Neuronal stem cell (in vitro differentiated cells): ENCODE measurements at regions not wholly inside any gene's neighbourhood (a gene's known extent, or its start where the extent isn't known, plus 50 kb on each side); places are given as distances from the start of the nearest gene placed in this dataset.

ENCODE experiments used
- DNase-seq: peaks from one replicate; pipeline ENCODE4 v3.0.0-alpha.2; 2013; ENCODE audit warnings: low spot score
- H2AFZ ChIP-seq: one replicate; pipeline ENCODE4 v1.6.1; 2013; ENCODE audit warnings: mild to moderate bottlenecking, low read length, inconsistent platforms
- H2AK5ac ChIP-seq: 2 replicates; pipeline ENCODE4 v1.6.1; 2013; ENCODE audit warnings: low read depth, mild to moderate bottlenecking, inconsistent platforms, low read length, moderate library complexity, mixed read lengths
- H2BK120ac ChIP-seq: 2 replicates; pipeline ENCODE4 v1.6.1; 2013; ENCODE audit warnings: low read depth, mild to moderate bottlenecking, inconsistent platforms, low read length, moderate library complexity, mixed read lengths
- H2BK12ac ChIP-seq: one replicate; pipeline ENCODE4 v1.6.1; 2013; ENCODE audit warnings: low read length, inconsistent platforms
- H2BK15ac ChIP-seq: 2 replicates; pipeline ENCODE4 v1.6.1; 2013; ENCODE audit warnings: mild to moderate bottlenecking, low read length, inconsistent platforms, mixed read lengths
- H2BK5ac ChIP-seq: one replicate; pipeline ENCODE4 v1.6.1; 2013; ENCODE audit warnings: inconsistent platforms, mild to moderate bottlenecking, low read length, moderate library complexity
- H3K14ac ChIP-seq: one replicate; pipeline ENCODE4 v1.6.1; 2013; ENCODE audit warnings: low read length, inconsistent platforms
- H3K18ac ChIP-seq: 2 replicates; pipeline ENCODE4 v1.6.1; 2013; ENCODE audit warnings: low read length, inconsistent platforms
- H3K23ac ChIP-seq: 2 replicates; pipeline ENCODE4 v1.6.1; 2013; ENCODE audit warnings: low read depth, mild to moderate bottlenecking, mixed read lengths, low read length, inconsistent platforms; ENCODE audit not compliant: poor library complexity
- H3K27ac ChIP-seq: replicated peaks from 3 replicates; pipeline ENCODE4 v1.5.1; 2013; ENCODE audit warnings: low read length, inconsistent platforms
- H3K27me3 ChIP-seq, 3 experiments: 2 replicates each; pipeline ENCODE4 v1.6.1; 2013; ENCODE audit warnings: low read length in 3 of 3, mild to moderate bottlenecking in 2 of 3, inconsistent platforms in 1 of 3, low read depth in 1 of 3, mixed read lengths in 1 of 3, moderate library complexity in 1 of 3; ENCODE audit not compliant: control insufficient read depth in 3 of 3, insufficient read depth in 3 of 3
- H3K36me3 ChIP-seq, 2 donors: replicated peaks in 1 of 2; 2 replicates each; pipeline ENCODE4 v1.6.1; 2013; ENCODE audit warnings: low read length in 2 of 2; ENCODE audit not compliant: control insufficient read depth in 2 of 2, insufficient read depth in 2 of 2
- H3K4ac ChIP-seq: 2 replicates; pipeline ENCODE4 v1.6.1; 2013; ENCODE audit warnings: inconsistent platforms, mild to moderate bottlenecking, low read length, moderate library complexity
- H3K4me1 ChIP-seq, 2 donors: 1 replicate in 1 of 2; 2 replicates in 1 of 2; pipeline ENCODE4 v1.6.1; 2013; ENCODE audit warnings: low read length in 2 of 2, low read depth in 1 of 2; ENCODE audit not compliant: control insufficient read depth in 2 of 2, insufficient read depth in 1 of 2
- H3K4me2 ChIP-seq: one replicate; pipeline ENCODE4 v1.6.1; 2013; ENCODE audit warnings: mild to moderate bottlenecking, low read length, inconsistent platforms; ENCODE audit not compliant: insufficient read depth, poor library complexity, severe bottlenecking
- H3K4me3 ChIP-seq, 2 donors: 2 replicates each; pipeline ENCODE4 v1.5.1; 2013; ENCODE audit warnings: low read length in 2 of 2, mild to moderate bottlenecking in 2 of 2, inconsistent platforms in 1 of 2, moderate library complexity in 1 of 2
- H3K79me1 ChIP-seq: one replicate; pipeline ENCODE4 v1.6.1; 2013; ENCODE audit warnings: low read depth, mild to moderate bottlenecking, inconsistent platforms, low read length, moderate library complexity
- H3K9ac ChIP-seq: one replicate; pipeline ENCODE4 v1.6.1; 2013; ENCODE audit warnings: mild to moderate bottlenecking, low read depth, low read length, inconsistent platforms; ENCODE audit not compliant: poor library complexity
- H3K9me3 ChIP-seq, 2 donors: replicated peaks in 1 of 2; 2 replicates each; pipeline versions ENCODE3 to v1.6.1; 2013; ENCODE audit warnings: low read length in 2 of 2, mild to moderate bottlenecking in 2 of 2, inconsistent platforms in 1 of 2, low read depth in 1 of 2, mixed read lengths in 1 of 2, moderate library complexity in 1 of 2; ENCODE audit not compliant: control insufficient read depth in 2 of 2, insufficient read depth in 1 of 2
- H4K8ac ChIP-seq: one replicate; pipeline ENCODE4 v1.6.1; 2013; ENCODE audit warnings: low read depth, mild to moderate bottlenecking, inconsistent platforms, low read length, moderate library complexity
- H4K91ac ChIP-seq: one replicate; pipeline ENCODE4 v1.6.1; 2013; ENCODE audit warnings: low read length, low read depth, mild to moderate bottlenecking, inconsistent platforms; ENCODE audit not compliant: poor library complexity
- WGBS, 2 donors: extraction: QIAGEN DNeasy Blood & Tissue Kit; methylation state at CpG; one replicate each; pipeline ENCODE4 v1.1.7; 2013; ENCODE audit warnings: missing lambda C conversion rate in 2 of 2, mixed read lengths in 1 of 2; ENCODE audit not compliant: insufficient read length in 2 of 2, insufficient replicate concordance in 1 of 2; ENCODE audit errors: extremely low coverage in 2 of 2; 5-methylcytosine and 5-hydroxymethylcytosine counted together

DNA sequence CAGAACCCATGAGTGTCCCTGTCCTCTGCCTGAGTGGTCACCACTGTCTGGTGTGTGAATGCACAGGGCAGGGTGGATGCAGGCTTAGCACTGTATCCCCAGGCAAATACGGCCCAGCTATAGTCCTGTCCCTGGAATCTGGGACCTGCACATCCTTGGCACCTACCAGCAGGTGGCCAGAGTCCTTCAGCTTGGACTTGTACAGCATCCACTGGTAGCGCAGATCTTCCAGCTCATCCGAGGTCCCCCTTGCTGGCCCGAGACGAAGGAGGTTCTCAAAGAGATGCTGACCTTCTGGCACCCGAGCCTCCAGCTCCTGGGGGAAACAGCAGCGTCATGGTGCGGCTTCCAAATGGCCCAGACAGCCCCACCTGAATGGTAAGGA, 83.4 kb downstream of the SYNE3 start:
- no peak overlapping the region for H4K8ac ChIP-seq
- H2BK15ac ChIP-seq, result no peak overlapping the region
- H3K27ac ChIP-seq, result no peak overlapping the region
- no peak overlapping the region for H4K91ac ChIP-seq
- no peaks in the 10 kb centered on the region for H3K79me1 ChIP-seq
- H2AK5ac ChIP-seq, result no peak overlapping the region
- no peak overlapping the region for H2BK120ac ChIP-seq
- H3K18ac ChIP-seq, result no peak overlapping the region
- H3K4me1 ChIP-seq, result no peaks in the 10 kb centered on the region
- no peak for DNase-seq
- H3K36me3 ChIP-seq, result no peaks in the 10 kb centered on the region
- no peak overlapping the region for H3K9ac ChIP-seq
- no CpG with 5 or more reads among the region's 8 CpGs for WGBS, 2 donors
- H2AFZ ChIP-seq, result no peak overlapping the region
- no peak overlapping the region for H3K4me3 ChIP-seq
- H2BK12ac ChIP-seq, result no peak overlapping the region
- no peaks in the 10 kb centered on the region for H3K27me3 ChIP-seq
- H3K4me2 ChIP-seq, result no peak overlapping the region
- no peak overlapping the region for H3K23ac ChIP-seq
- H3K14ac ChIP-seq, result no peak overlapping the region
- H2BK5ac ChIP-seq, result no peak overlapping the region
- H3K4ac ChIP-seq, result no peak overlapping the region
- no peaks in the 10 kb centered on the region for H3K9me3 ChIP-seq

DNA sequence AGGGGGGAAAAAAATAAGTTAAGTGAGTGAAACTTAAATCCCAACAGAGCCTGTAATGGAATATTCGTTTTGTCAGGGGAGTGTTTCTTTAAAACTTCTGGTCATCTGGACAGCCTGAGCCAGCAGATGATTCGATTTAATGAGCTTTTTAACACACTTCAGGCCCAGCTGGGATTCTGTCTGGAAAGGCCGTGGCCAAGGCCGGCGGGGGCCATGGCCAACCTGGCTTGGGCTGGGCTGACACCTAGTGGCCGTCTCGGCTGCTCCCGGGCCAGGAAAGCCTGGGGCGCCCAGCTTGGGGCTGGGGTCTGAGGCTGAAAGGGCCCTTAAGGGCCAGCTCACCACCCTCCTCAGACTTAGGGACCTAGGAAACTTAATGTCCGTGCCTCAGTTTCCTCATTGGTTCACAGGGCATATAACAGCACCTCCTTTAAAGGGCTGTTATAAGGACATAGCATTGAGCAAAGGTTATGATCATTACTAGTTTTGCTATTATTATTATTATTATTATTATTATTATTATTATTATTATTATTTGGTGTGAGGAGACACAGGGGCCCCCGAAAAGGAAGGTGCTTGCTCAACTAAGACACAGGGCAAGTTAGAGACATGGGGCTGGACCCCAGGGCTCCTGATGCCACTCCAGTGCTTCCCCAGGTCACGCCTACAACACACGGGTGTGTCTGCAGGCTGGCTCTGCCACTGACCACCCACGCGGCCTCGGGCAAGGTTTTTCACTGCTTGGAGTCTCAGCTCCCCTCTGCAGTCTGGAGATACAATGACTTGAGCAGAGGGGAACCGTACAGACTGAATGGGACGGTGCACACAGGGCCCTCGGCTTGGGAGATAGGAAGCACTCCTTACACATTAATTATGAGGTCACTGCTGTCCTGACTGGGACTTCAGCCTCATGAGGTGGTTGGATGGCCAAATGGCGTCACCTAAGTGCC, 84.0 kb downstream of the SYNE3 start:
- no peak overlapping the region for H2BK120ac ChIP-seq
- H2BK12ac ChIP-seq, result no peak overlapping the region
- no peaks in the 10 kb centered on the region for H3K36me3 ChIP-seq
- H2BK5ac ChIP-seq, result no peak overlapping the region
- no CpG with 5 or more reads among the region's 20 CpGs for WGBS, 2 donors
- H3K4me1 ChIP-seq, result no peaks in the 10 kb centered on the region
- H4K8ac ChIP-seq, result no peak overlapping the region
- no peak overlapping the region for H3K4ac ChIP-seq
- H3K4me2 ChIP-seq, result no peak overlapping the region
- H2AK5ac ChIP-seq, result no peak overlapping the region
- no peak overlapping the region for H2BK15ac ChIP-seq
- H3K14ac ChIP-seq, result no peak overlapping the region
- no peaks in the 10 kb centered on the region for H3K27me3 ChIP-seq
- H2AFZ ChIP-seq, result peak overlapping the region; percentile 46
- no peak overlapping the region for H3K18ac ChIP-seq
- no peak overlapping the region for H3K23ac ChIP-seq
- H3K9ac ChIP-seq, result no peak overlapping the region
- no peak overlapping the region for H3K4me3 ChIP-seq
- no peak overlapping the region for H4K91ac ChIP-seq
- no peaks in the 10 kb centered on the region for H3K9me3 ChIP-seq
- H3K27ac ChIP-seq, result no peak overlapping the region
- DNase-seq, result no peak
- no peaks in the 10 kb centered on the region for H3K79me1 ChIP-seq

DNA sequence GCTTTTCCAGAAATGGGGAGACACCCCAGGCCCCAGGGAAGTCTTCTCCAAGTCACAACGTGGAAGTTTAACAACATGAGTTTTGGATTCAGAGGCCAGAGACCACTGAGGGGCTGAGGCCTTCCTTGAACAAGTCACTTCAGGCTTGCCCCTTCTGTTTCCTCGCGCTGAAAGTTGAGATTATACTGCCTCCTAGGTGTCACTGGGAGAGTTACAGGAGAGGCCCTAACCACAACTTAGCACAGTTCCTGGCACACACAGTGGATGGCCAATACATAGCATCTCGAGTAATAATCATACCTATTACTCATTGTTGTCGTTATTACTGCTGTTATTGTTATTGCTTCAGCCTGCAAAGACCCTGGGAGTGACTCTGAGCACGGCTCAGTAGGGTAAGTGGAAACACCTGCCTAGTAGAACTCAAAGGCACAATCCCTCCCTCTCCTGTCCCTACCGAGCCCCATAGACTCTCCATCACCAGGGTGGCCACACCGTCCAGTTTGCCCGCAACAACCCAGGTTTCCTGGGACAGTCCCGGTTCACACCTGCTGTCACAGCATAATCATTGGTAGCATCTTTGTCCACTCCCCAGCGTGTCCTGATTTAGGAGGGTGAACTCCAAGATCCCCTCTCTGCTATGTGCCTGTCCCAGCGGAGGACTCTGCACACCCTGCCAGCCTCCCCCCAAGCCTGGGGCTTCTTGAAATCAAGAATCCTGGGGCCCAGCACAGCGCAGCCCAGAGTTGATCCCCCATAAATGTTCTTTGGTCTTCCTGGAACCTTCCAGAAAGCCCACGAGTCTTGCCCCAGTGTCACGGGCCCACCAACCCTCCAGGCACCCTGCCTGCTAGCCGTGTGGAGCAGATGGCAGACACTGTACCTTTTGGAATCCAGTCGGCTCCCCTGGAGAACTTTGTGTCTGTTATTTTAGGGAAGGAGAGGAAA, 85.0 kb downstream of the SYNE3 start:
- H2BK12ac ChIP-seq, result no peak overlapping the region
- WGBS, 2 donors, result no CpG with 5 or more reads among the region's 17 CpGs
- H4K91ac ChIP-seq, result no peak overlapping the region
- H2BK15ac ChIP-seq, result no peak overlapping the region
- DNase-seq, result peak; percentile 40
- H2BK120ac ChIP-seq, result no peak overlapping the region
- no peaks in the 10 kb centered on the region for H3K27me3 ChIP-seq
- no peak overlapping the region for H3K4ac ChIP-seq
- H3K9ac ChIP-seq, result no peak overlapping the region
- no peak overlapping the region for H2AK5ac ChIP-seq
- H3K79me1 ChIP-seq, result no peaks in the 10 kb centered on the region
- no peak overlapping the region for H3K27ac ChIP-seq
- H2BK5ac ChIP-seq, result no peak overlapping the region
- H3K4me3 ChIP-seq, result no peak overlapping the region
- no peak overlapping the region for H3K14ac ChIP-seq
- H3K9me3 ChIP-seq, result no peaks in the 10 kb centered on the region
- H3K18ac ChIP-seq, result no peak overlapping the region
- H2AFZ ChIP-seq, result peak overlapping the region; percentile 46
- no peaks in the 10 kb centered on the region for H3K36me3 ChIP-seq
- no peaks in the 10 kb centered on the region for H3K4me1 ChIP-seq
- no peak overlapping the region for H3K23ac ChIP-seq
- no peak overlapping the region for H4K8ac ChIP-seq
- H3K4me2 ChIP-seq, result no peak overlapping the region

DNA sequence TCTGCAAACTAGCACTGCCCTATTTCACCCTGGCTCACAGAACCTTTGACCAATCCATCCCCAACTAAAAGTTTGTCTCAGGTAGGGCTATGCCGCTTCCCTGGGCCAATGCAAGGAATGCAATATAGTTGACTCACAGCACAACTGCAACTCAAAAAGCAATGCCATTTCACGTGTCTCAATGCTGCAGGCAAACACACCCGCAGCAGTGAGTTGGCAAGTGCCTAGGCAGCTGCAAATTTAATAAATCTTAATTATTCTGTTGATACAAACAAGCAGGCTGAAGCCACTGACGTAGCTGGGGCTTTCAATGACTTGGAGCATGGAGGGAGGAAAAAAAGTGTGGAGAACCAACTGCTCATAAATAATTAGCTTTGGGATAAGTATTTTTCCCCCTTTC, 87.9 kb downstream of the SYNE3 start:
- no peak overlapping the region for H4K8ac ChIP-seq
- WGBS, 2 donors, result no CpG with 5 or more reads among the region's 4 CpGs

More for the DNA sequence above, 87.9 kb downstream of the SYNE3 start:
- Histone ChIP-seq H4K91ac (no peak overlapping the region), H3K4ac (no peak overlapping the region), H3K23ac (no peak overlapping the region), H3K18ac (no peak overlapping the region), H2AK5ac (no peak overlapping the region), H3K36me3 (no peaks in the 10 kb centered on the region), H2AFZ (no peak overlapping the region), H3K4me2 (no peak overlapping the region), H3K9me3 (no peaks in the 10 kb centered on the region), H3K27ac (no peak overlapping the region), H2BK15ac (no peak overlapping the region), H3K9ac (no peak overlapping the region), H2BK5ac (no peak overlapping the region), H3K79me1 (no peaks in the 10 kb centered on the region), H3K14ac (no peak overlapping the region), H2BK12ac (no peak overlapping the region), H2BK120ac (no peak overlapping the region), H3K4me1 (no peaks in the 10 kb centered on the region), H3K27me3 (no peaks in the 10 kb centered on the region), H3K4me3 (no peak overlapping the region)
- DNase-seq, result no peak
